ENCODE measurements at regions not wholly inside any gene's neighbourhood (a gene's known extent, or its start where the extent isn't known, plus 50 kb on each side); places are given as distances from the start of the nearest gene placed in this dataset.

DNA sequence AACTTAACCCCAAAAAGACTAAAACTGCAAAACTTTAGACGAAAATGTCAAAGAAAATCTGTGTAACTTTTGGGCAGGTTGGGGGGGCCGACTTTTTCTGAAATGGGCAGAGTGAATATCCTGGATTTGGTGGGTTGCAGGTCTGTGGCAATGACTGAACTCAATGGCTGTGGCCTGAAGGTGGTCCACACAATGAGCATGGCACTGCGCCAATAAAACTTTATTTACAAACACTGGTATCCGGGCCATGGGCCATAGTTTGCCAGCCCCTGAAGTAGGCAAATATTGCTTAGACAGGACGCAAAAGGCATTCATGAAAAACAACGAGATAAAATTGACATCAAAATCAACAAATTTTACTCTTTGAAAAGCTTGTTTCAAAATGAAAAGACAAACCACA lies 66.2 kb downstream of the RTP5 start:
- Histone ChIP-seq H3K4me1 (ENCODE audit: insufficient read depth) (no peaks in the 10 kb centered on the region), H3K36me3 (ENCODE audit: insufficient read depth) (no peaks in the 10 kb centered on the region), H3K27ac (ENCODE audit: low read depth) (no peak overlapping the region), H3K4me3 (ENCODE audit: low read depth, low read length) (no peak overlapping the region)
- WGBS, result 83% methylated on average over 6 of the region's 6 CpGs
- no peak for DNase-seq (ENCODE audit: extremely low spot score)

DNA sequence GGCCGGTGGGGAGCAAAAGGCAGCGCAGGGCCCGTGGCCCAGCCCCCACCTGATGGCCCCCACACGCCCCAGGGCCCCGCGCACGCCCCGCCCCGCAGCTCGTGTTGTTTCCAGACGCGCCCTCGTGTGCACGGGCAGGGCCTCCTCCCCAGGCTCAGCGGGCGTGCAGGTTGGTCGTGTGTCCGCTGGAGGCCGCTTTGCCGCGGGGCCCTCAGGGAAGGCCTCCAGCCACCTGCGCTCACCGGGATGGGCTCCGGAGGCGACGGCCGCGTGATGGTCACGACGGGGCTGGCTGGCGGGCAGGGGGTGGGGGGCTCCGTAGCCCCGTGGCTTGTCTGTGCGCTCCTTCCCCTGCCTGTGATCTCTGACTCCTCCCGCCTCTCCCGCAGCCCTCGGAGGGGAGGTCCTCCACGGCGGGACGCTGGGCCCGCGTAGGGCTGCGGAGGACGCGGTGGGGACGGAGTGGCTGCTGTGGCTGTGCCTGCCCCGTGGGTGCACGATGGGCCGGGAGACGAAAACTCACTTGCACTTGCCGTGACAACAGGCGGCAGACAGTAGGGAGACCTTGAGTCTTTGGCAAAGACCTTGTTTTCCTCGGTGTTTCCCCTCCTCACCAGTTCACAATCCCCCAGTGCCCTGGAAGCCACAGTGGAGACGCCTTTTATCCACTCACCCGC lies 67.1 kb downstream of the RTP5 start:
- H3K36me3 ChIP-seq (ENCODE audit: insufficient read depth), result no peaks in the 10 kb centered on the region
- no peak for DNase-seq (ENCODE audit: extremely low spot score)
- H3K4me3 ChIP-seq (ENCODE audit: low read depth, low read length), result no peak overlapping the region
- H3K27ac ChIP-seq (ENCODE audit: low read depth), result no peak overlapping the region
- H3K4me1 ChIP-seq (ENCODE audit: insufficient read depth), result no peaks in the 10 kb centered on the region
- 74% methylated on average over 55 of the region's 55 CpGs for WGBS

DNA sequence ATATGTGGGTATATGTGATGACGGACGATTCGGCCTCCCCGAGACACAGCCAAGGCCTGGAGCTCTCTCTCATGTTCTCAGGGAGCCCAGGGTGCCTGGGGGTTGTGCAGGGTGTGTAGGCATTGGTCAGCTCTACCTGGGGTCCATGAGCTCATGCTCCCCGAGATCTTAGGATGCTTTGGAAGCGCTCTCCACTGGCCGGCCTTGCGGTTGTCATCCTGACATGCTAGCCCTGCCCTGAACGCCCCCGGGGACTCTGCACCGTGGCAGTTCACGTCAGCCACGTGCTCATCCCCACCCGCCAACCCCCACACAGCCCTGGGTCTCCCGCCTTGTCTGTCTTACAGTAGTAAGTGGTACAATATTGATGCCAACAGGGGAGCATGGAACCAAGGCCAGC lies 67.8 kb downstream of the RTP5 start:
- H3K4me3 ChIP-seq (ENCODE audit: low read depth, low read length), result no peak overlapping the region
- no peak for DNase-seq (ENCODE audit: extremely low spot score)
- H3K27ac ChIP-seq (ENCODE audit: low read depth), result no peak overlapping the region
- 91% methylated on average over 15 of the region's 15 CpGs for WGBS
- H3K4me1 ChIP-seq (ENCODE audit: insufficient read depth), result no peaks in the 10 kb centered on the region
- H3K36me3 ChIP-seq (ENCODE audit: insufficient read depth), result no peaks in the 10 kb centered on the region

DNA sequence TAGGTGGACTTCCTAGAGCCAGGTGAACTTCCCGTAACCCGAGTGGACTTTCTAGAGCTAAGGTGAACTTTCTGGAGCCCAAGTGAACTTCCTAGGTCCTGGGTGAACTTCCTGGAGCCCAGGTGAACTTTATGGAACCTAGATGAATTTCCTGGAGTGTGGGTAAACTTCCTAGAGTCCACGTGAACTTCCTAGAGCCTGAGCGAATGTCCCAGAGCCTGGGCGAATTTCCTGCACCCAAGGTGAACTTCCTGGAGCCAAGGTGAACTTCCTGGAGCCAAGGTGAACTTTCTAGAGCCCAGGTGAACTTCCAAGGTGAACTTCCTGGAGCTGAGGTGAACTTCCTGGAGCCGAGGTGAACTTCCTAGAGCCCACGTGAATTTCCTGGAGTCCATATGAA lies 70.0 kb downstream of the RTP5 start:
- no peaks in the 10 kb centered on the region for H3K4me1 ChIP-seq (ENCODE audit: insufficient read depth)
- 81% methylated on average over 7 of the region's 7 CpGs for WGBS
- no peak overlapping the region for H3K27ac ChIP-seq (ENCODE audit: low read depth)

DNA sequence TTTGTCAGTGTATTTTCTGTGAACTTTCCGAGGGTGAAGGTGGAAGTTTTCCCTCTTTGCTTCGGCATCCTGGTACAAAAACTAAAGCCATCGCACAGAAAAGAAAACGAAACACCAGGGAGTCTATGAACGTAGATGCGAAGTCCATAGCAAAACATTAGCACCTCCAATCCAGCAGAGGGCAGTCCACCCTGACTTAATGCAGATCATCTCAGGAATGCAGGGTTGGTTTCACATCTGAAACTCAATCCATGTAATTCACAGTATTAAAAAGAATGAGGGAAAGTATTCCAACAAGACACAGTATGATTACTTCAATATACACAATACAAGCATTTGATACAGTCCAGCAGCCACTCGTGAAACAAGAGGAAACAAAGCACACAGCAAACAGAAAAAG lies 70.8 kb downstream of the RTP5 start:
- Histone ChIP-seq H3K4me3 (ENCODE audit: low read depth, low read length) (no peak overlapping the region), H3K27ac (ENCODE audit: low read depth) (no peak overlapping the region), H3K4me1 (ENCODE audit: insufficient read depth) (no peaks in the 10 kb centered on the region), H3K36me3 (ENCODE audit: insufficient read depth) (no peaks in the 10 kb centered on the region)
- WGBS, result 92% methylated on average over 7 of the region's 7 CpGs
- no peak for DNase-seq (ENCODE audit: extremely low spot score)

More for the DNA sequence above, 70.0 kb downstream of the RTP5 start:
- Histone ChIP-seq H3K36me3 (ENCODE audit: insufficient read depth) (no peaks in the 10 kb centered on the region), H3K4me3 (ENCODE audit: low read depth, low read length) (no peak overlapping the region)
- DNase-seq (ENCODE audit: extremely low spot score), result no peak

DNA sequence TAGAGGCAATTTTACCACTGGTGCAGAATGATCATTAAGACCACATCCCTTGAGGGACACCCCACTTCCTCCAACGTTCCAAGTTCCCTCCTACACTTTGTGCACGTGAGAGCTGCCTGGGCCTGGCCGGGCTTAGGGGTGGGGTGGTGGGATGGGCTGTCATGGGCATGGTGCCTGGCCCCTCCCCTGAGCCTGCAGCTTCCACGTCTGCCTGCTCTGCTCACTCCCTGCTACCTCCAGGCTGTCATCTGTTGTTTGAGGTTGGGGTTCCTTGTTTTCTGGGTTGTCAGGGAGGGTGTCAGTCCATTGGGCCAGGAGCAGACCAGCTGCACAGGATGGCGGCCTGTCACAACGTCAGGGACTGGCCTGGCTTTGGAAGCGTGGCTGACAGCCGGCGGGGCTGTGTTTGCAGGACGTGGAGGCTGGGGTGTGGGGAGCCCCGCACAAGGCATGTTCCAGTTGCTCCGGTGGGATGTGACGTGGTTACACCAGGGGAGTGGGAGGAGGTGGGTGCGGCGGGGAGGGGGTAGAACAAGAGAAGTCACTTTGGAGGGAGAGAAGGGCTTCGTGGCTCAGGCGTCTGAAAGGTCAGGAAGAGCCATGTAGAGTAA lies 72.3 kb downstream of the RTP5 start:
- no peak overlapping the region for H3K4me3 ChIP-seq (ENCODE audit: low read depth, low read length)
- H3K27ac ChIP-seq (ENCODE audit: low read depth), result no peak overlapping the region
- no peaks in the 10 kb centered on the region for H3K4me1 ChIP-seq (ENCODE audit: insufficient read depth)
- WGBS, result 43% methylated on average over 17 of the region's 17 CpGs
- H3K36me3 ChIP-seq (ENCODE audit: insufficient read depth), result no peaks in the 10 kb centered on the region
- no peak for DNase-seq (ENCODE audit: extremely low spot score)

DNA sequence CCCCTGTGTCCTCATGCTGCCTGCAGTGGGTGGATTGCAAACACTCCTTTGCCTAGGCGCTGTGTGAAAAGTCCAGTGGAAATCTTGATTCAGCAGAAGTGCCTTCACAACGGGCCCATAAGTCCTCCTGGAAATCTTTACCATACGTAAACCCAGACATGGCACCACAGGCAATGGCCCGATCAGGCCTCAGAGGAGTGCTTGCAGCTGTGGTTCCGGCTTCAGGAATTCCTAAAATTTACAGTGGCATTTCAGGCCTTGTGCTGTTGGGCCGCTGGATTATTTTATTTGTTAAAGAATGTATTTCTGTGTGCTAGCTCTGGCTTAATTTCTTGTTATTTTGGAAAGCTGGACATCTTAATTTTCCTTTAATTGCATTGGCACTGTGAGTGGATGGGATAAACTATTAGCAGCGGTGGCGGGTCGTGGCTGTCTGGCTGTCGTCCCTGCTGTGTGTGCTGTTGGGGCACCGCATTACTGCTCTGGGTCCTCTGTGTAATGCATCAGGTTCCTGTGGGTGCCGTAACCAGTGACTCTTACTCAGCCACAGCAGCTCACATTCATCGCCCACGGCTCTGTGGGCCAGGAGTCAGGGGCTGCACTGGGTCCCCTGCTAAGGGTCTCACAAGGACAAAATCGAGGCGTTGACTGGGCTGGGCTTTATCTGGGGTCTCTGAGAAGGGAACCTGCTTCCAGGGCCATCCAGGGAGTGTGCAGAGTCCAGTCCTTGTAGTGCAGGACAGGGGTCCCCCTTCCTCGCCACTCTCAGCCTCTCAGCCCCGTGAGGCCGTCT lies 73.1 kb downstream of the RTP5 start:
- Histone ChIP-seq H3K4me3 (ENCODE audit: low read depth, low read length) (no peak overlapping the region), H3K4me1 (ENCODE audit: insufficient read depth) (no peaks in the 10 kb centered on the region), H3K36me3 (ENCODE audit: insufficient read depth) (no peaks in the 10 kb centered on the region), H3K27ac (ENCODE audit: low read depth) (no peak overlapping the region)
- WGBS, result 88% methylated on average over 19 of the region's 19 CpGs
- no peak for DNase-seq (ENCODE audit: extremely low spot score)

DNA sequence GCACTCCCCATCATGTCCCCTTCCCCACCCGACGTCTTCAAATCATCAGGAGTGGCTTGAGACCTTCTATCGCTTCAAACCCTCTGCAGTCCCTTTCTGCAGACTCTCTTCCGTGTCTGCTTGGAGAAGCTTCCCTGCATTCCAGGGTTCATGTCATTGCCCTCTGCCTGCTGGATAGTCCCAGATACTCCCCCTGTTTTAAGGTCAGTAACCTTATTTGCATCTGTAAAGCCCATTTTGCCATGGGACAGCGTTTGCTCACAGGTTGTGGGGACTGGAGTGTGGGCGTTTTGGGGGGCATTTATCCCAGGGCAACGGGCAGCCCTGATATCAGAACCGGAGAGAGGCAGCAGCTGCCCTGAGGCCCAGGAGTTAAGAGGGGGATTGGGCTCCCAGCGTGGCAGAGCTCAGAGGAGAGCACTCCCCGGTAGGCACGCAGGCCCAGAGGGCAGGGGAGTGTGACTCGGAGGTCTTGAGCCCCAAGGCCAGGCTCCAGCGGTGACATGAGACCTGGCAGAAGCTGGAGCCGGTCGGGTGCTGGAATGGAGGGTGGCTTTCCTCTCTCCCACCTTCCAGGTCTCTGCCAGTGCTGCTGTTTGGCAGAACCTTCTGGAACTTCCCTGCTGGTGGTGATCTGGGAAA lies 73.8 kb downstream of the RTP5 start:
- 86% methylated on average over 15 of the region's 15 CpGs for WGBS
- Histone ChIP-seq H3K27ac (ENCODE audit: low read depth) (no peak overlapping the region), H3K4me1 (ENCODE audit: insufficient read depth) (no peaks in the 10 kb centered on the region), H3K4me3 (ENCODE audit: low read depth, low read length) (no peak overlapping the region), H3K36me3 (ENCODE audit: insufficient read depth) (no peaks in the 10 kb centered on the region)
- no peak for DNase-seq (ENCODE audit: extremely low spot score)

DNA sequence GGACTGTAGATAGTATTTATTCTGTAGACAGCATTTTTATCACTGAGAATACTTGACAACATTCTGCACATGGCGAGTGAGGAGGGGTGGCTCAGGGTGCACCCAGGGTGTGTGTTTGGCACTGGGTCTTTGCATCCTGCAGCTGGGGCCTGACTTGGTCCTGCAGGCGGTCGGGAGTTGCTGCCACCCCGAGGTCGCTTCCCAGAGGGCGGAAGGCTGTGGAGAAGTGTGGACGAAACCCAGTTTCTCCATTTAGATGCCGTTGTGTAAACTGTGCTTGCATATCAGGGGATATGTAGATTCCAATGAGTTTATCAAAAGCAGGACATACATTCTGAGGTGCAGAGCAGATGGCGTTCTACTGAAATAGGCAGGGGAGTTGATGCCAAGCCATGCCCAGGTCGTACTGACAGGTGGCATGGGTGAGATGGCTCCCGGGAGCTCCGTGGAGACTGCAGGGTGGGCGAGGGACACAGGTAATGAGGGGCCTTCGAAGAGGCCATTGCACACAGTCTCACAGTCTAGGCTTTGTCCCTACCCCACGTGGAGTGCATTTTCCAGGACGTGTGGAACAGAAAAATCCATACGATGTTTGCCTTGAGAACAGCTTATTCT lies 74.5 kb downstream of the RTP5 start:
- no peaks in the 10 kb centered on the region for H3K36me3 ChIP-seq (ENCODE audit: insufficient read depth)
- no peaks in the 10 kb centered on the region for H3K4me1 ChIP-seq (ENCODE audit: insufficient read depth)
- no peak for DNase-seq (ENCODE audit: extremely low spot score)
- 91% methylated on average over 17 of the region's 17 CpGs for WGBS
- H3K27ac ChIP-seq (ENCODE audit: low read depth), result no peak overlapping the region
- H3K4me3 ChIP-seq (ENCODE audit: low read depth, low read length), result no peak overlapping the region

DNA sequence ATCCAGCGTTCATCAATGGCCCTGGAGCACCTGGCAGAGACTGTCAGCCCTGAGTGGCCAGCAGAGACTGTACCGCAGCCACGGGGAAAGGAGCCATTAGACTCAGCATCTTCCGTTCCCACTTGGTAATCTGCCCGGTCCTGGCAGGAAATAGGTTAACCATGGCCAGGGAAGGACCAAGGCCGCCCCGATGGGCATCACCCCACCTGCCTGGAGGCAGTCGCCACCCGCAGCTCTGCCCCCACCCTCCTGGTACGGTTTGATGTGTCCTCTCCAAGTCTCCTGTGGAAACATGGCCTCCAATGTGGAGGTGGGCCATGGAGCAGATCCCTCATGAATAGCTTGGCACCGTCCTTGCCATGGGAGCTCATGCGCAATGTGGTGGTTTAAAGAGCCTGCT lies 75.3 kb downstream of the RTP5 start:
- Histone ChIP-seq H3K4me1 (ENCODE audit: insufficient read depth) (no peaks in the 10 kb centered on the region), H3K36me3 (ENCODE audit: insufficient read depth) (no peaks in the 10 kb centered on the region), H3K4me3 (ENCODE audit: low read depth, low read length) (no peak overlapping the region), H3K27ac (ENCODE audit: low read depth) (no peak overlapping the region)
- whole genome bisulfite sequencing, result 88% methylated on average over 12 of the region's 12 CpGs
- DNase-seq (ENCODE audit: extremely low spot score), result no peak

DNA sequence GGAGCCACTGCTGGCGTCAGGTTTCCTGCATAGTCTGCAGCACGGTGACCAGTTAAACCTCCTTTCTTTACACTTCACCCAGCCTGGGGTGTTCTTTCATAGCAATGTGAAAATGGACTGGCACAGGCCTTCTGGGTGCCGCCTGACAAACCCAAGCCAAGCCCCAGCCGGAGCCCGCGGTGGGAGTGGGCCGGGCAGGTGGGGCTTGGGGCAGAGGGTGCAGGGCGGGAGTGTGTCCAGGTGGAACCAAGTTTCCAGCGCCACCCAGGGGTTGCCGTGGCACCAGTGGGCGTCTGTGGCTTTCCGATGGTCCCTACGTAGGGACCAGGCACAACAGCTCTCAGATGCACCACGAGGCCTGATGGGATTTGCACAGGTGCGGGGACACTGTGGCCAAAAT lies 75.8 kb downstream of the RTP5 start:
- no peaks in the 10 kb centered on the region for H3K4me1 ChIP-seq (ENCODE audit: insufficient read depth)
- H3K27ac ChIP-seq (ENCODE audit: low read depth), result no peak overlapping the region
- H3K36me3 ChIP-seq (ENCODE audit: insufficient read depth), result no peaks in the 10 kb centered on the region
- H3K4me3 ChIP-seq (ENCODE audit: low read depth, low read length), result no peak overlapping the region
- DNase-seq (ENCODE audit: extremely low spot score), result no peak
- 95% methylated on average over 15 of the region's 15 CpGs for WGBS

DNA sequence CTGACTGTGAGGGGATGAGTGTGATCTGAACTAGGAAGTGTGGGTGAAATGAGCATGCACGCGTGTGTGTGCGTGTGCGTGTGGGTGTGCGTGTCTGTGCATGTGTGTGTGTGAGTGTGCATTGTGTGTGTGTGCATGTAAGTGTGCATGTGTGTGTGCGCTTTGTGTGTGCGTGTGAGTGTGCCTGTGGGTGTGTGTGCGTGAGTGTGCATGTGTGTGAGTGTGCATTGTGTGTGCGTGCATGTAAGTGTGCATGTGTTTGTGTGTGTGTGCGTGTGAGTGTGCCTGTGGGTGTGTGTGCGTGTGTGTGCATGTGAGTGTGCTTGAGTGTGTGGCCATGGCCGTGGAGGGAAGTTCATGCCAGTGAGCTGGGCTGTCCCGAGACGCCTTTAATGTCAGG lies 76.3 kb downstream of the RTP5 start:
- WGBS, result 82% methylated on average over 14 of the region's 14 CpGs
- H3K4me1 ChIP-seq (ENCODE audit: insufficient read depth), result no peaks in the 10 kb centered on the region
- H3K27ac ChIP-seq (ENCODE audit: low read depth), result no peak overlapping the region
- no peaks in the 10 kb centered on the region for H3K36me3 ChIP-seq (ENCODE audit: insufficient read depth)
- no peak for DNase-seq (ENCODE audit: extremely low spot score)
- H3K4me3 ChIP-seq (ENCODE audit: low read depth, low read length), result no peak overlapping the region

DNA sequence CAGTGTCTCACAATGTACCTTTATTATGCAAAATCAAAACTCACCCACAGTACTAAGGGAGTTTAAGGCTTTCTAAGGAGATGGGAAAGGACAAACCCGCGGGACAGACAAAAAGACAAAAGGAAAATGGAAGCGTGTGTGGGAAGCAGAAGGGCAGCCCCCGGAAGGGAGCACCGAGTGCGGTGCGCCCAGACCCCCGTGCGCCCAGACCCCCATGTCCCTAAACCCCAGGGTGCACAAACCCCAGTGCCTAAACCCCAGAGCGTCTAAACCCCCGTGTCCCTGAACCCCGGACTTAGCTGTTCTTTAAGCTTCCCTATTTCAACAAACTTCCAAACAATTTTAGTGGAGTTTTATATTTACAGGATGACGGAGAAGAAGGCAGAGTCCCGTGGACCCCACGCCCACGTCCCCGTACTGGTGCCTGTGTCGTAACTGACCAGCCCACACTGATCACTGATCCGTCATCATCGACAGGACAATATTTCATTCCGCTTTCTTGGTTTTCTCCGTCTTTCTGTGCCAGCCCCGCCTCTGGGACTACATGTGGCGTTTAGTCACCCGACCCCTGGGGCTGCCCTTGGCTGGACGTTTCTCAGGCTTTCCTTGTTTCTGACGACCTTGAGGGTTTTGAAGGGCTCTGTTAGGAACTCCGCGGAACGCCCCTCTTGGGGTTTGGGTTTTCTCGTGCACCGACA lies 76.9 kb downstream of the RTP5 start:
- DNase-seq (ENCODE audit: extremely low spot score), result no peak
- H3K36me3 ChIP-seq (ENCODE audit: insufficient read depth), result no peaks in the 10 kb centered on the region
- WGBS, result 81% methylated on average over 32 of the region's 32 CpGs
- H3K4me3 ChIP-seq (ENCODE audit: low read depth, low read length), result no peak overlapping the region
- no peak overlapping the region for H3K27ac ChIP-seq (ENCODE audit: low read depth)
- H3K4me1 ChIP-seq (ENCODE audit: insufficient read depth), result no peaks in the 10 kb centered on the region
